Osteoblast (primary cell): ENCODE measurements at regions not wholly inside any gene's neighbourhood (a gene's known extent, or its start where the extent isn't known, plus 50 kb on each side); places are given as distances from the start of the nearest gene placed in this dataset.
A peak's percentile ranks its signal among the peaks of the same experiment; 100 is the strongest.

Source experiments
- DNase-seq: peaks from one replicate; pipeline ENCODE4 v3.0.0; 2011; ENCODE audit warnings: low spot score, mixed read lengths; ENCODE audit not compliant: insufficient read length; ENCODE audit errors: missing footprints
- H2AFZ ChIP-seq: 2 replicates; pipeline ENCODE4 v1.6.0; 2011; ENCODE audit warnings: mild to moderate bottlenecking, low read length
- H3K27ac ChIP-seq: 2 replicates; pipeline ENCODE4 v1.5.1; 2011; ENCODE audit warnings: mild to moderate bottlenecking, low read depth, low read length, moderate library complexity
- H3K27me3 ChIP-seq: 2 replicates; pipeline ENCODE4 v1.6.0; 2012; ENCODE audit warnings: mild to moderate bottlenecking, control low read depth, inconsistent platforms, low read length, moderate library complexity; ENCODE audit not compliant: insufficient read depth
- H3K36me3 ChIP-seq: 2 replicates; pipeline ENCODE4 v1.5.1; 2011; ENCODE audit warnings: mild to moderate bottlenecking, low read length, control low read depth, moderate library complexity; ENCODE audit not compliant: insufficient read depth
- H3K4me1 ChIP-seq: 2 replicates; pipeline ENCODE4 v1.5.1; 2011; ENCODE audit warnings: mild to moderate bottlenecking, low read length, control low read depth, moderate library complexity; ENCODE audit not compliant: insufficient read depth
- H3K4me2 ChIP-seq: 2 replicates; pipeline ENCODE4 v1.6.0; 2011; ENCODE audit warnings: mild to moderate bottlenecking, low read length; ENCODE audit not compliant: insufficient read depth
- H3K4me3 ChIP-seq: fragments of 200-600 bp; sonication (generic); 3 replicates; pipeline ENCODE4 v1.5.1; 2012; ENCODE audit warnings: mild to moderate bottlenecking, low read length, inconsistent platforms; ENCODE audit not compliant: insufficient read depth
- H3K79me2 ChIP-seq: 2 replicates; pipeline ENCODE4 v1.6.0; 2012; ENCODE audit warnings: mild to moderate bottlenecking, low read length, control low read depth, inconsistent platforms; ENCODE audit not compliant: insufficient read depth
- H3K9me3 ChIP-seq: 2 replicates; pipeline ENCODE4 v1.5.1; 2011; ENCODE audit warnings: low read depth, low read length, control low read depth
- H4K20me1 ChIP-seq: 2 replicates; pipeline ENCODE4 v1.6.0; 2012; ENCODE audit warnings: mild to moderate bottlenecking, low read length, control low read depth; ENCODE audit not compliant: insufficient read depth
- TF ChIP-seq, protein P1 (sequence below): IDR thresholded peaks from 2 replicates; pipeline ENCODE4 v1.5.1; 2011; ENCODE audit warnings: mild to moderate bottlenecking, low read depth, low read length, moderate library complexity; ENCODE audit errors: extremely low read depth

- H3K79me2 ChIP-seq: no peaks in the 10 kb centered on the region
- no peak overlapping the region for H3K4me2 ChIP-seq
- H3K36me3 ChIP-seq: no peaks in the 10 kb centered on the region
- no peak for DNase-seq
- H3K4me1 ChIP-seq: no peaks in the 10 kb centered on the region
- no peaks in the 10 kb centered on the region for H4K20me1 ChIP-seq
- no peak overlapping the region for H2AFZ ChIP-seq
- TF ChIP-seq, protein P1, sequence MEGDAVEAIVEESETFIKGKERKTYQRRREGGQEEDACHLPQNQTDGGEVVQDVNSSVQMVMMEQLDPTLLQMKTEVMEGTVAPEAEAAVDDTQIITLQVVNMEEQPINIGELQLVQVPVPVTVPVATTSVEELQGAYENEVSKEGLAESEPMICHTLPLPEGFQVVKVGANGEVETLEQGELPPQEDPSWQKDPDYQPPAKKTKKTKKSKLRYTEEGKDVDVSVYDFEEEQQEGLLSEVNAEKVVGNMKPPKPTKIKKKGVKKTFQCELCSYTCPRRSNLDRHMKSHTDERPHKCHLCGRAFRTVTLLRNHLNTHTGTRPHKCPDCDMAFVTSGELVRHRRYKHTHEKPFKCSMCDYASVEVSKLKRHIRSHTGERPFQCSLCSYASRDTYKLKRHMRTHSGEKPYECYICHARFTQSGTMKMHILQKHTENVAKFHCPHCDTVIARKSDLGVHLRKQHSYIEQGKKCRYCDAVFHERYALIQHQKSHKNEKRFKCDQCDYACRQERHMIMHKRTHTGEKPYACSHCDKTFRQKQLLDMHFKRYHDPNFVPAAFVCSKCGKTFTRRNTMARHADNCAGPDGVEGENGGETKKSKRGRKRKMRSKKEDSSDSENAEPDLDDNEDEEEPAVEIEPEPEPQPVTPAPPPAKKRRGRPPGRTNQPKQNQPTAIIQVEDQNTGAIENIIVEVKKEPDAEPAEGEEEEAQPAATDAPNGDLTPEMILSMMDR: no peak
- H3K4me3 ChIP-seq: no peak overlapping the region
- peaks cover 8% of the 10 kb centered on the region for H3K27me3 ChIP-seq
- no peak overlapping the region for H3K27ac ChIP-seq
- H3K9me3 ChIP-seq: no peaks in the 10 kb centered on the region
Measured at GRCh38 chr11:119974467-119974866, 163.4 kb downstream of the TRIM29 start.

DNA sequence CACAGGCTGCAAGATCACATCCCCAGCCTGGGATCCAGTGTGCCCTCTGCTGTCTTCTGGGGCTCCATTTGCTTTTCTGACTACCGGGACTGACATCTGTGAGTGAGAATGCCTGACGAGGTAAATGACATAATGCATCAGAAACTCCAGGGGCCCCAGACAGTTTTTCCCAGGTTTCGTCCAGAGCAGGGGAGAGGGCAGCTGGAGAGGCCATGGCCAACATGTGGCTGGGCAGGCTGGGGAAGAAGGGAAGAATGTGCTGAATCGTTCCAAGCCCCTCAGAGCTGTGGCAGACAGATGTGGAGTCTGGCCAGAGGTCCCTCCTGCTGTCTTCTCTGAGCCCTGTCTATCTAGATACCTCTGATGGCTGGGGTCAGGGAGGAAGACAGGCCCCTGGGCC, 163.9 kb downstream of the TRIM29 start:
- TF ChIP-seq, protein P1: no peak
- H3K4me3 ChIP-seq: no peak overlapping the region
- H3K79me2 ChIP-seq: no peaks in the 10 kb centered on the region
- no peak overlapping the region for H2AFZ ChIP-seq
- no peak for DNase-seq
- no peaks in the 10 kb centered on the region for H4K20me1 ChIP-seq
- no peaks in the 10 kb centered on the region for H3K36me3 ChIP-seq
- H3K27me3 ChIP-seq: peaks cover 8% of the 10 kb centered on the region
- no peak overlapping the region for H3K4me2 ChIP-seq
- no peak overlapping the region for H3K27ac ChIP-seq
- no peaks in the 10 kb centered on the region for H3K9me3 ChIP-seq
- H3K4me1 ChIP-seq: no peaks in the 10 kb centered on the region

- Histone ChIP-seq H3K36me3 (no peaks in the 10 kb centered on the region), H3K9me3 (no peaks in the 10 kb centered on the region), H2AFZ (no peak overlapping the region), H3K4me1 (no peaks in the 10 kb centered on the region), H3K4me3 (no peak overlapping the region), H3K27ac (no peak overlapping the region), H3K79me2 (no peaks in the 10 kb centered on the region), H3K27me3 (peaks cover 8% of the 10 kb centered on the region), H3K4me2 (no peak overlapping the region), H4K20me1 (no peaks in the 10 kb centered on the region)
- no peak for DNase-seq
- TF ChIP-seq, protein P1: no peak
Measured at GRCh38 chr11:119972281-119972680, 165.6 kb downstream of the TRIM29 start.

DNA sequence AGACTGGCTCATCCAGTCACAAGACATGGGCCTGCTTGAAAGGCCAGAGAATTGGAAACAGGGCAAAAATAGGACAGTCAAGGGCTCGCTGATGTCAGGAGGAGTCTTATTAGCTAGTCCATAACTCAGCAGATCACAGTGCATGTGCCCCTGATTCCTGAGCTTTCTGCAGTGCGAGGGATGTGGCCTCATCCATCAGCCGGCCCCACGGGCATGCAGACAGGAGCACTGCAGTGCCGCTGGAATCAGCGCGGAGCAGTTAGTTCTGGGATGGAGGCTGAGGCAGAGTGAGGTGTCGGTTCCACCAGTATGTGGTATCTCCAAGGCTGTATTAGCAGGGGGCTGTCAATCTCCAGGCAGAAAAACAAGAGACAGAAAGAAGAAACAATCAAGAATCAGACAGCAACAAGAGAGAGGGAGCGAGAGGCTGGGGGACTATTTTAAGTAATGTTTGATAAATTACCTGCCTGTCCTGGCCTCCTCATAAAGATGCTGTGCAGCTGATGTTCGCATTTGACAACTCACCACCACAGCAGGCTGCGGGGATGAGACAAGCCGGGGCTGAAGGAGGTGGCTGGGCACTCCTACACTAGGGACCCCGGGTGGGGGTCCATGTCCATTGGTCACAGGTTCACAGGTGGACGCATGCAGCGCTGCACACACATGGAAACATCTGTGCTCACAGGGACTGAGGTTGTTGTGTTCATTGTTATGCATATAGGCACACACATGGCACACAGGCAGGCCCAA, 167.2 kb downstream of the TRIM29 start:
- no peaks in the 10 kb centered on the region for H3K9me3 ChIP-seq
- no peaks in the 10 kb centered on the region for H3K79me2 ChIP-seq

More for the DNA sequence above, 167.2 kb downstream of the TRIM29 start:
- Histone ChIP-seq H3K4me2 (no peak overlapping the region), H3K27me3 (peaks cover 8% of the 10 kb centered on the region), H2AFZ (no peak overlapping the region), H3K4me1 (no peaks in the 10 kb centered on the region), H3K36me3 (no peaks in the 10 kb centered on the region), H4K20me1 (no peaks in the 10 kb centered on the region), H3K4me3 (no peak overlapping the region), H3K27ac (no peak overlapping the region)
- TF ChIP-seq, protein P1: no peak
- DNase-seq: peak; percentile 26
